ENCODE measurements at regions not wholly inside any gene's neighbourhood (a gene's known extent, or its start where the extent isn't known, plus 50 kb on each side); places are given as distances from the start of the nearest gene placed in this dataset.

DNA sequence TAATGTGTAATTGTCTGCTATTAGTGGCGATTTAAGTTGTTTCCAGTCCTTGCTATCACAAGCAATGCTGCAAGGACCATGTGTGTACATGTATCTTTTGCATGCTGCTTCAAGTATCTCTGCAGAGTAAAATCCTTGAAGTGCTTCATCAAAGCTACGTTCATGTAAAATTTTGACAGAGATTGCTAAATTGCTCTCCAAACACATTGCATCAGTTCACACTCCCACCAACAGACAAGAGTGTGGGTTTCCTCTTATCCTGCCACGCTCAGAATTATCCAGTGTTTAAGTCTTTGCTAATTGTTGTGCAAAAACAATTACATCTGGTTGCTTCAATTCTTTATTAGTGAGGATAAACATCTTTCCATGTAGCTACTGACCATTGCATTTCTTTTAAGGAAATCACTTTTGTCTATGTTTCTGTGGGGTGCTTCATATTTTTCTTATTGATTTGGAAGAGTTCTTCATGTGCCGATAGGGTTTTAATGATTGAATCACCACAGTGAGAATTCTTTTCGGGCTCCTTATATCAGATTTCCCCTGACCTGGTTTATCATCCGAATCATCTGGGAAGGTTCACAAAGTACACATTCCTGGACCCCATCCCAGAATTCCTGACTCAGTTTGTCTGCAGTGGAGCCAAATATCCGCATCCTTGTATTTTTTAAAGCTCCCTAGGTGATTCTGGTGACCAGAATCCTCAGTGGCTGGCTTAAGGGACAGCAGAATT is 56.3 kb upstream of the GALNT2 start:
- DNase-seq: no peak

DNA sequence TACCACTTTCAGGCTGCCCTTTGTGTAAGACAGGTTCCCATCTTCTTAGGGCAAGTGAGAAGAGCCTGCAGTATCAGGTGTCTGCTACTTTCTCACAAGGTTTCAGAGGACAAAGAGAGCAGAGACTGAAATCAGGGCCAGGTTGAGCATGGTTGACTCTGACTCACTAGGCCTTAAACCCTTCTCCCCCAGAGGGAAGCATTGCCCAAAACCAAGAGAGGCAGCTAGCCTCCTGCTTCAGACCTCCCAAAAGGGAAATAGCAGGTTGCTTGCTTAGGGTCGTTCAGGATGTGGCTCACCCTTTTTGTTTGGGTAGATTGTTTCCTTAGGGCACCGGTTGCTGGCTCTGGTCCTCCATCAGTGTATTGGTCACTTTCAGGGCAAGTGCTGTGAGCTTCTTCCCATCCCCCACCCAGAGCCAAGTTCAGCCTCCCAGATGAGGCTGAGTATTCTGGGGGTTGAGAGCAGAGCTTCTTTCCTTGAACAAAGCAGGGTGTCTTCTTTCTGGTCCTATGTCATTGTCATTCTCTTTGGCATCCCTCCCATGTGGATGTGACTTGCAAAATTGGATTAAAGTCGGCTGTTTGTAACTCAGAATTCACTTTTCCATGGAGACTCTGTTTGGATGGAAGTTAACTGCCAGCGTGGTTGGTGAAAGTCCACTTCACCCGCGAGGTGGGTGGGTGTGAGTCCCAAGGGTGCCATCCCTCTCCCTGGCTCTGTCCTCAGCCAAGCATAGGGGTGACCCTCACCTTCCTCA is 55.5 kb upstream of the GALNT2 start:
- DNase-seq: no peak

DNA sequence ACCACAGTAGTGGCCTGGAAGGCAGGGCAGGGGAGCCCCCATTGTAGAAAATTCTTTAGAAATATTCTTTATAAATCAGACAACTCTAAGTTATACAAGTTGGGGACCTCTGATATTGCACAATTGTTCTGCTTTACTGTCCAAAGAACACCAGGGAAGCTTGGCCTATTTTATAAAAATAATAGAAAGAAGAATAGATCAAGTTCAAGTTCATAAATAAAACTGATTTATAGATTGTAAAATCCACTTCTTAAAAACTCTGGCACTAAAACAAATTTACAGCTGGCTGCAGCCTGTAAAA is 55.0 kb upstream of the GALNT2 start:
- no peak for DNase-seq

DNA sequence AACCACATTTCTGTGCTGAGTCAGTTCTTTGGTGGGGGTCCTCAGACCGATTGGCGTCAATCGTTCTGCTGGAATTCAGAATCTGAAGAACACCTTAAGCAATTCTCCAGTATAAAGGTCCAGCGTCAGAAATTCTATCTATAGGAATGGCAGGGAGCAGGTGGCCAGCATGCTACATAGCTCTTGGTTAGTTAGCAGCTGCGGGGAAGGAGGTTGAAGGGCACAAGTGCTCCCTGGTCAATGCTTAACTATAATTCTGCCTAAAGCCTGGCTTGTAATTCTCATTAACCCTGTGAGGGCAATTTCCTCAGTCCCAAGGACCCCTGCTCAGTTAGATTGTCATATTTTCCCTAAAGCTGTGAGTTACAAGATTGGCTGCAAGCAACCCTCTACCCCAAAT is 54.3 kb upstream of the GALNT2 start:
- no peak for DNase-seq

DNA sequence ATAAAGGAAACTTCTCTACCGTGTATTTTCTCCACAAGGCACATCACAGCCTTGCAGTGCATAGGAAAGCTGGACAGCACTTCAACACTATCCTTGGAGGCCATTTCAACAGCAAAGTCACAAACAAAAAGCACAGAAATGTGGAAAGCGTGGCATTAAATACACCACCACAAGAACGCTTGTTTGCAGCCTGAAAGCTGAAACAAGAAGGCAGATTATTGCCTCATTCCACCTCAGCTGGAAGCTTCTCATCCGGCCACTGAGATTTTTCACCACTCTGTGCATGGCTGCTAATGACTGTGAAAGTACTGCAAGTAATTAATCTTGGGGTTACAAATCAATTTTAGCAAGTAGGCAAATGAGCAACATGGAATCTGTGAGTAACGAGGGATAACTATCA is 50.9 kb upstream of the GALNT2 start:
- no peak for DNase-seq

All from NCI-H226 (cell line).